GM18505 (cell line): ENCODE measurements at regions not wholly inside any gene's neighbourhood (a gene's known extent, or its start where the extent isn't known, plus 50 kb on each side); places are given as distances from the start of the nearest gene placed in this dataset.

ENCODE experiments used
- ATAC-seq: cut with Tn5 transposase; IDR thresholded peaks from one replicate; pipeline ENCODE4 v1.9.1; 2021; ENCODE audit not compliant: unreplicated experiment
- POLR2A ChIP-seq: IDR thresholded peaks from 4 replicates; pipeline ENCODE4 v1.6.1; 2011; ENCODE audit warnings: borderline replicate concordance; ENCODE audit not compliant: insufficient read depth, insufficient read length; ENCODE audit errors: extremely low read depth

- TF ChIP-seq POLR2A, result no peak
- no peak for ATAC-seq
Observed at GRCh38 chr12:67558775-67559174, 89.8 kb upstream of the DYRK2 start.

DNA sequence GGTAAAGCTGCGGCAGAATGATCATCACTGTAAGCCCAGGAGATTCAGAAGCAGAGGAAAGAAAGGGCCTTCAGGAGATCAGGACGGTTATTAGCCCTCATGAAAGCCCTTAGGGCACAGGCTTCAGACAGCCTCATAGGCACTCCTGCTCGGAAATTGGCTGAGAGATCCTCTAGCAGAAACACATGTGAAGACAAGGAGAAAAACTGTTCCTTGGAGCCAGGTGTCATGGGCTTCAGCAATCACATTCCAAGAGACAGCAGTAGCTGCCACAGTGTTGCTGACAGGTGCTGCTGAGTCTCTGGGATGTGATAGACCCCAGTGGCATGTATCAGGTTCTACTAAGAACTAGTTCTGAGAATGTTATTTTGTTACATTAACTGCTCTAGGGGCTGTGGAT, 88.8 kb upstream of the DYRK2 start:
- no peak for ATAC-seq
- no peak for TF ChIP-seq POLR2A

- no peak for TF ChIP-seq POLR2A
Observed at GRCh38 chr12:67562513-67563287, 85.8 kb upstream of the DYRK2 start.

GRCh38 chr12:67568055-67568454, 80.5 kb upstream of the DYRK2 start:
- no peak for ATAC-seq
- TF ChIP-seq POLR2A, result no peak

More at GRCh38 chr12:67562513-67563287, 85.8 kb upstream of the DYRK2 start:
- no peak for ATAC-seq

- no peak for ATAC-seq
- no peak for TF ChIP-seq POLR2A
Observed at GRCh38 chr12:67572492-67572891, 76.1 kb upstream of the DYRK2 start.

- no peak for TF ChIP-seq POLR2A
- no peak for ATAC-seq
Observed at GRCh38 chr12:67573566-67573965, 75.0 kb upstream of the DYRK2 start.

GRCh38 chr12:67578976-67579661, 69.4 kb upstream of the DYRK2 start:
- TF ChIP-seq POLR2A, result no peak
- ATAC-seq, result no peak

- no peak for ATAC-seq
- no peak for TF ChIP-seq POLR2A
Observed at GRCh38 chr12:67579662-67580003, 68.9 kb upstream of the DYRK2 start.

DNA sequence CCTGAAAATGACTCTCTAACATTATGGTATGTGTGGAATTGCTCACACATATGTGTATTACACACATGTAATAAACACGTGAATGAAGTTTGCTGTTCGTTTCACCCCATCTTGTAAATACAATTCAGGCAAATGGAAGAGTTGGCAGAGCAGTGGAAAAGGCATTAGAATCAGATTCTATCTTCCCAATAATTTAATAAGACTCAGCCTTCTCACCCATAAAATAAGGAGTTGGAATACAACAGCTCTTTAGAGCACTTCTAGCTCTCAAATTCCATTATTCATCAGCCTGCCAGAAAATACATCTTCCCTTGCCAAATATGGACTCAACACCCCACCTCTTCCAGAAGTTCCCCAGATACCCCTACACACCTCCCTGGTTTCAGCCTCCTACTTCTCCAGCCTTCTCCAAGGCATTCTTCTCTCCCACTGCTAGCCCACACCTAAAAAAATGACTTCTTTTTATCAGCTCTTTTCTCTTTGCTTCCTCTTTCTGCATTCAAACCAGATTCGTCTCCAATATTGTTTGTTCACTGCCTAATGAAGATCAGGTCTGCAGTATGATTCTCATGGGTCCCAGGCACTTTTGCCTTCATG, 66.2 kb upstream of the DYRK2 start:
- no peak for ATAC-seq
- no peak for TF ChIP-seq POLR2A

GRCh38 chr12:67582844-67583243, 65.7 kb upstream of the DYRK2 start:
- no peak for ATAC-seq
- TF ChIP-seq POLR2A, result no peak

DNA sequence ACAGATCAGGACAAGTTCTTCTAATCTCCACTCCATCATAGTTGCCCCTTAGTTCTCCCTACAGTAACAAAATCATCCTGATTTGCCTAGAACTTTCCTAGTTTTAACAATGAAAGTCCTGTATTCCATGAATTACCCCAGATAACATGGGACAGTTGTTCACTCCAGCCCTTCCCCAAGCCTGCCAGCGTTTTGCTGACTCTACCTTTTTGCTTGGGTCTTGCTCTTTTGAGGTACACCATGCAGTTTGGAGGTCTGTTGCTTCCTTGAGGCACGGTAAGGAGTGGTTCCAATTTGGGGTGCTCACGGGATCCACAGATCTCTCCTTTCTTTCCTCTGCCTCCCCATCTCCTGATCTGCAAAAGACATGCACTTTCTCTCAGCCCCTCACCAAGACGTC, 61.6 kb upstream of the DYRK2 start:
- ATAC-seq, result no peak
- TF ChIP-seq POLR2A, result no peak

DNA sequence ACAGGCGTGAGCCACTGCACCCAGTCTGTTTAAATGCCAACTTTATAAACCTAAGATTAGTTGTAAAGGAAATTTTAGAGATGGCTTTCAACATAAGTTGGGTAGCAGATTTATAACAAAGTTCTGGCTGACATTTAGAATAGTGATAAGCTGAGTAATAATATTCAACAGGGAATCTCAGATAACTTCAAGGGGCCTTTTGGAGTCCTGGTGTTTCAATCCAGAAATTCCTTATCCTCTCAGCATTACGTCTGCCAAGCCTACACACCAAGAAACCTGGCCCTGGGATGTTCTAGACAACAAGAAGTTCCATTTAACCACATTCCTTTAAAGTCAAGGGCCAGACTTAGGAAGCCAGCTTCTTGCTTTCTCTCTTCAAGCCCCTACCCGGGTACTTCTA, 59.5 kb upstream of the DYRK2 start:
- no peak for ATAC-seq

GRCh38 chr12:67590149-67590790, 58.3 kb upstream of the DYRK2 start:
- TF ChIP-seq POLR2A, result no peak
- ATAC-seq, result no peak

More for the DNA sequence above, 59.5 kb upstream of the DYRK2 start:
- TF ChIP-seq POLR2A, result no peak

DNA sequence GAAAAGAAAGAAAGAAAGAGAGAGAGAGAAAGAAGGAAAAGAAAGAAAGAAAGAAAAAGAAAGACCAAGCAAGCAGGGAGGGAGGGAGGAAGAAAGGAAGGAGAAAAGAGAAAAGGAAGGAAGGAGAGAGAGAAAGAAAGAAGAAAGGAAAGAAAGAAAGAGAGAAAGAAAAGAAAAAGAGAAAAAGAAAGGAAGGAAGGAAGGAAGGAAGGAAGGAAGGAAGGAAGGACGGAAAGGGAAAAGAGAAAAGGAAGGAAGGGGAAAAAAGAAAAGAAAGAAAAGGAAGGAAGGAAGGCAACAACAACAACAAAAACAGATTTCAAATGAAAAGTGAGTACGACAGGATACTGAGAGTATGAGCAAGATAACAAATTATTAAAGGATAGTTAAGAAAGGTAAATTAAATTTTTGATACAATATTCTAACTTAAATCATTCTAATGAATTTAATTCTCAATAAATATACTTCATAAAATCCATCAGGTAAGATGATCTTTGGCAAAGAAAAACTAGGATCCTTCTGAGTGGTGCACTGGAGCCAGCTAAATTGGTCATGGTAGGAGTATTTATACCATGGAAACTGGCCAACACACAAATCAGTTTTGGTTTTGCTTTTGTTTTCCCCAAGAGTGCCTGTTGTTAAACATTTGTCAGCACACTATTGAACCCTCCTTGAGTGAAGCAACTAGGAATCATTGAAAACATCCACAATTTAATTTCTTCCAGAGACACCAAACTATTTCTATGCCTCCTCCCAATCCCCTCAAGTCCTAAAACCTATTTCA, 56.1 kb upstream of the DYRK2 start:
- peak; percentile 85 for ATAC-seq
- no peak for TF ChIP-seq POLR2A

DNA sequence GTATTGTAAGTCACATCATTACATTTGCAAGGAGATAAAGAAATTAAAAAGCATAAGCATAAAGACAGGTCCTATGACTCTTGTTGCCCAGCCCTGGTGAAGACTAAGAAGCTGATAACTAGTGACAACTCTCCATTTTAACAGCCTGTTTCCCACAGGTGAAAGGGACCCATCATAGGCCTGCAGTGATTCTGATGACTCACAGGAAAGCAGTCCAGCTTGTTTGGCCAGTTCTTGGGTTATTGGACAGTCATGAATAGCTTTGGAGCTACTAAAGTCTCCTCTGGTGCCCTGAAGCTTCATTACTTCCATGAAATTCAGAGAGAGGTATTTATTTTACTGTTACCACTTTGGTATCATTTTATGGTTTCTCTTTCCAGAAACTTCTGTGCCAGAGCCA, 55.5 kb upstream of the DYRK2 start:
- no peak for TF ChIP-seq POLR2A
- no peak for ATAC-seq
